HepG2 (cell line): ENCODE measurements at regions not wholly inside any gene's neighbourhood (a gene's known extent, or its start where the extent isn't known, plus 50 kb on each side); places are given as distances from the start of the nearest gene placed in this dataset.

Experiments
- ATAC-seq: fragments of 200-7000 bp; cut with Tn5 transposase; 3 replicates; pipeline ENCODE4 v1.9.1; 2020; ENCODE audit warnings: mild to moderate bottlenecking, moderate library complexity
- BruUV-seq: library from RNA; stranded (reverse); fragments of 400-500 nt; replicated peaks from 2 replicates; lab custom pipeline; 2021; lab: Mats Ljungman, UMichigan
- CTCF ChIA-PET: fragments of 300-600 bp; formaldehyde crosslinking; extraction: SDS; loops from one replicate; lab custom pipeline; 2021; ENCODE audit warnings: low total read pairs, inconsistent platforms, low intra/inter-chr PET ratio; lab: Yijun Ruan, JAX
- POLR2A ChIA-PET: fragments of 350-600 bp; sonication (Branson Sonifier 250); formaldehyde crosslinking; loops from one replicate; lab custom pipeline; 2020; ENCODE audit warnings: antibody characterized with exemption, inconsistent platforms; lab: Yijun Ruan, JAX
- DNase-seq: peaks from one replicate; pipeline ENCODE4 v3.0.0-alpha.2; 2015; ENCODE audit warnings: low spot score
- FAIRE-seq: peaks from 3 replicates; lab custom pipeline; 2011; peaks lifted over from hg19 to GRCh38; lab: Jason Lieb, UNC
- H2AFZ ChIP-seq: one replicate; pipeline ENCODE4 v1.6.1; 2011; ENCODE audit warnings: low read length, inconsistent platforms
- H3K27ac ChIP-seq: fragments of 300-600 bp; 3 replicates; pipeline ENCODE4 v1.8.0; 2011; ENCODE audit warnings: mixed run types, mild to moderate bottlenecking, mixed read lengths, low read length, inconsistent platforms; ENCODE audit not compliant: insufficient read depth; ENCODE audit errors: extremely low read length
- H3K27me3 ChIP-seq, 2 experiments: fragments of 200-600 bp in 1 of 2; 2 replicates in 1 of 2; 3 replicates in 1 of 2; pipeline versions ENCODE4 v1.6.0 to v1.8.0; 2011; ENCODE audit warnings: low read length in 2 of 2, mild to moderate bottlenecking in 2 of 2, moderate library complexity in 2 of 2, inconsistent platforms in 1 of 2; ENCODE audit not compliant: insufficient read depth in 2 of 2, control insufficient read depth in 1 of 2
- H3K36me3 ChIP-seq, 2 experiments: fragments of 200-600 bp in 1 of 2; replicated peaks in 1 of 2; 2 replicates in 1 of 2; 3 replicates in 1 of 2; pipeline versions ENCODE4 v1.5.1 to v1.8.0; 2011; ENCODE audit warnings: low read length in 2 of 2, inconsistent platforms in 1 of 2; ENCODE audit not compliant: insufficient read depth in 2 of 2, control insufficient read depth in 1 of 2
- H3K4me1 ChIP-seq: 2 replicates; pipeline ENCODE4 v1.5.1; 2012; ENCODE audit warnings: low read length, inconsistent platforms; ENCODE audit not compliant: insufficient read depth
- H3K4me2 ChIP-seq: 2 replicates; pipeline ENCODE4 v1.6.0; 2011; ENCODE audit warnings: low read depth, low read length, inconsistent platforms
- H3K4me3 ChIP-seq, 3 experiments: fragments of 200-600 bp in 1 of 3; sonication (generic), shearing (Covaris generic) in 1 of 3; replicated peaks in 1 of 3; 2 replicates each; pipeline ENCODE4 v1.5.1; 2011 to 2016; ENCODE audit warnings: low read length in 3 of 3, inconsistent platforms in 2 of 3, low read depth in 2 of 3, mild to moderate bottlenecking in 2 of 3, control low read depth in 1 of 3, mixed read lengths in 1 of 3; ENCODE audit not compliant: insufficient read depth in 1 of 3
- H3K79me2 ChIP-seq: one replicate; pipeline ENCODE4 v1.6.1; 2011; ENCODE audit warnings: low read length, inconsistent platforms; ENCODE audit not compliant: insufficient read depth
- H3K9ac ChIP-seq: 2 replicates; pipeline ENCODE4 v1.6.0; 2011; ENCODE audit warnings: mild to moderate bottlenecking, low read depth, low read length, inconsistent platforms; ENCODE audit not compliant: insufficient read depth
- H3K9me3 ChIP-seq: 2 replicates; pipeline ENCODE4 v1.5.1; 2012; ENCODE audit warnings: mild to moderate bottlenecking, low read length
- H4K20me1 ChIP-seq: 2 replicates; pipeline ENCODE4 v1.6.0; 2011; ENCODE audit warnings: inconsistent platforms, mild to moderate bottlenecking, low read length, moderate library complexity; ENCODE audit not compliant: insufficient read depth
- MAFK ChIP-seq, 2 experiments: IDR thresholded peaks in 1 of 2; conservative IDR thresholded peaks in 1 of 2; 2 replicates each; pipeline ENCODE4 v1.6.1; 2011; ENCODE audit warnings: improper control_type of control experiment in 2 of 2, low read length in 2 of 2
- ONECUT2 ChIP-seq: sonication (generic); formaldehyde crosslinking; IDR thresholded peaks from 2 replicates; pipeline ENCODE4 v1.4.0; 2020; ENCODE audit warnings: missing genetic modification reagents
- POLR2AphosphoS5 ChIP-seq: IDR thresholded peaks from 2 replicates; pipeline ENCODE4 v1.6.1; 2012; ENCODE audit warnings: low read depth, low read length
- SSRP1 ChIP-seq: IDR thresholded peaks from 2 replicates; pipeline ENCODE4 v1.6.1; 2016; ENCODE audit warnings: control low read depth
- ZNF260 ChIP-seq: sonication (generic); formaldehyde crosslinking; IDR thresholded peaks from 2 replicates; pipeline ENCODE4 v1.4.0; 2020; ENCODE audit warnings: missing genetic modification reagents, low read depth, mild to moderate bottlenecking, borderline replicate concordance
- ZNF431 ChIP-seq: sonication (generic); formaldehyde crosslinking; IDR thresholded peaks from 2 replicates; pipeline ENCODE4 v1.9.0; 2022; ENCODE audit warnings: missing genetic modification reagents, low read depth, mild to moderate bottlenecking, borderline replicate concordance
- ZNF460 ChIP-seq: sonication (generic); formaldehyde crosslinking; IDR thresholded peaks from 2 replicates; pipeline ENCODE4 v1.5.1; 2020; ENCODE audit warnings: missing genetic modification reagents, mild to moderate bottlenecking, borderline replicate concordance
- ZNF597 ChIP-seq: sonication (generic); formaldehyde crosslinking; IDR thresholded peaks from 2 replicates; pipeline ENCODE4 v1.5.0; 2020; ENCODE audit warnings: missing genetic modification reagents
- ZNF737 ChIP-seq: sonication (generic); formaldehyde crosslinking; IDR thresholded peaks from 2 replicates; pipeline ENCODE4 v1.5.0; 2020; ENCODE audit warnings: missing genetic modification reagents, mild to moderate bottlenecking, borderline replicate concordance
- WGBS: methylation state at CpG from one replicate; pipeline ENCODE4 v1.1.6; 2017; ENCODE audit warnings: low lambda C conversion rate; 5-methylcytosine and 5-hydroxymethylcytosine counted together
- in situ Hi-C: cut with HindIII; loops from 2 replicates; pipeline ENCODE4 v1.10.0; 2017; ENCODE audit warnings: low pct_unique_long_range_greater_than_20kb; ENCODE audit not compliant: extremely low pct_ligation_motif_present
- intact Hi-C: fragments of 100-400 bp; cut with micrococcal nuclease; formaldehyde crosslinking; loops from one replicate; pipeline ENCODE4 v1.10.0; 2022; ENCODE audit not compliant: unreplicated experiment
- TF ChIP-seq, protein P1 (sequence below): conservative IDR thresholded peaks from 2 replicates; pipeline ENCODE4 v1.6.1; 2018; ENCODE audit warnings: missing genetic modification reagents

GRCh38 chr13:24004971-24005370 lies 107.7 kb upstream of the C1QTNF9B start:
- no peak for DNase-seq
- TF ChIP-seq ZNF737 (CRISPR knock-in tag) (no peak), ZNF597 (CRISPR knock-in tag) (no peak), MAFK (conservative IDR thresholded peaks at IDR 0.05 in 1 of 2, IDR thresholded peaks at IDR 0.05 in 1 of 2; ENCODE audit: low read length in 2 of 2) (peak in 1 of 2 experiments; percentile 40; a peak in 2 of 4 replicates), ZNF460 (no peak)
- TF ChIP-seq, all 625 proteins: peak for 1
- Histone ChIP-seq H3K4me3 (no peak overlapping the region), H3K9me3 (no peaks in the 10 kb centered on the region), H3K9ac (no peak overlapping the region), H3K36me3 (no peaks in the 10 kb centered on the region), H4K20me1 (no peaks in the 10 kb centered on the region), H3K27ac (no peak overlapping the region), H3K4me2 (no peak overlapping the region), H3K4me1 (peaks cover 19% of the 10 kb centered on the region), H3K79me2 (no peaks in the 10 kb centered on the region), H2AFZ (no peak overlapping the region), H3K27me3 (peaks cover 0 to 22% of the 10 kb centered on the region in 2 experiments; a peak in 3 of 5 replicates)
- ChIA-PET POLR2A (no interaction called here), CTCF (no interaction called here)
- intact Hi-C loops (no loop called here), in situ Hi-C loops (no loop called here)
- no TSS peak for BruUV-seq
- no peak for FAIRE-seq
- ATAC-seq = no peak
- WGBS = 49% methylated on average over 3 of the region's 3 CpGs

DNA sequence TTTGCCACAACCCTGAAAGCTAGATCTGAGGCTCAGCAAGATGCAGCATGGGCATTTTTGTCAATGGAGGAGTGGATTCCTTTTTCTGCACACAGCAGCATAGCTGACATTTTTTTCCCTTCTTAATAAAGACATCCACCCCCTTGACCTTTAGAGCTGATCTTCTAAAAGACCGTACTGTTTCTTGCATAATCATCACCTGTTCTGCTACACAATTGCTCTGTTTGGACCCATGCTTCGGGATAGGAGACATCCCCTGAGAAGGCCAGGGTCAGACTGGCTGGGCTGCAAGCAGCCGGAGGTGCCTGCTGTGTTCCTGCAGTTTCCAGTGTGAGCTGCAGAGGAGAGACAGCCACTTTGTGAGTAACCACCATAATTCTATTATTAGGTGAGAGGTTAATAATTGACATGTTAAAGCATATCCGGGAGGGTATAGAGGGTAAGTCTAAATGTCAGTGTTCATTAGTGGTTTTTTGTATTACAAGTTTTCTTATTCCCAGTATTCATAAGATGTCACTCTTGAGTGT lies 108.5 kb upstream of the C1QTNF9B start:
- CTCF ChIA-PET = no interaction called here
- intact Hi-C loops = no loop called here
- no TSS peak for BruUV-seq

More for the DNA sequence above, 108.5 kb upstream of the C1QTNF9B start:
- no peak for FAIRE-seq
- Histone ChIP-seq H3K4me1 (peaks cover 19% of the 10 kb centered on the region), H3K79me2 (no peaks in the 10 kb centered on the region), H2AFZ (no peak overlapping the region), H3K9ac (no peak overlapping the region), H3K9me3 (no peaks in the 10 kb centered on the region), H3K27me3 (peaks cover 0 to 20% of the 10 kb centered on the region in 2 experiments; a peak in 3 of 5 replicates), H4K20me1 (no peaks in the 10 kb centered on the region), H3K4me3 (no peak overlapping the region), H3K4me2 (no peak overlapping the region), H3K27ac (no peak overlapping the region), H3K36me3 (no peaks in the 10 kb centered on the region)
- ATAC-seq = peak; percentile 47
- 0% methylated on average over 4 of the region's 4 CpGs for WGBS
- no peak for DNase-seq
- TF ChIP-seq ONECUT2 (CRISPR knock-in tag) (no peak), POLR2AphosphoS5 (no peak), SSRP1 (CRISPR knock-in tag) (no peak), ZNF260 (no peak), ZNF431 (CRISPR knock-in tag) (no peak)
- TF ChIP-seq, protein P1, sequence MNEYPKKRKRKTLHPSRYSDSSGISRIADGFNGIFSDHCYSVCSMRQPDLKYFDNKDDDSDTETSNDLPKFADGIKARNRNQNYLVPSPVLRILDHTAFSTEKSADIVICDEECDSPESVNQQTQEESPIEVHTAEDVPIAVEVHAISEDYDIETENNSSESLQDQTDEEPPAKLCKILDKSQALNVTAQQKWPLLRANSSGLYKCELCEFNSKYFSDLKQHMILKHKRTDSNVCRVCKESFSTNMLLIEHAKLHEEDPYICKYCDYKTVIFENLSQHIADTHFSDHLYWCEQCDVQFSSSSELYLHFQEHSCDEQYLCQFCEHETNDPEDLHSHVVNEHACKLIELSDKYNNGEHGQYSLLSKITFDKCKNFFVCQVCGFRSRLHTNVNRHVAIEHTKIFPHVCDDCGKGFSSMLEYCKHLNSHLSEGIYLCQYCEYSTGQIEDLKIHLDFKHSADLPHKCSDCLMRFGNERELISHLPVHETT (CRISPR knock-in tag) = no peak
- POLR2A ChIA-PET = no interaction called here
- in situ Hi-C loops = no loop called here
